SIG-M5 treated with dmso at 0.1 percent for 504 hours (cell line): ENCODE measurements at regions not wholly inside any gene's neighbourhood (a gene's known extent, or its start where the extent isn't known, plus 50 kb on each side); places are given as distances from the start of the nearest gene placed in this dataset.
"Not testable (repeated sequence)": the region's sequence is repeated elsewhere in the genome, so short reads cannot be mapped to it uniquely, and the experiment has no call there.

Source experiments
- DNase-seq: peaks from one replicate; lab custom pipeline; 2025; ENCODE audit not compliant: unreplicated experiment; lab: John Stamatoyannopoulos, UW

- no peak for DNase-seq
These were observed 362.6 kb downstream of the KCNRG start for GRCh38 chr13:50377726-50378270.

GRCh38 chr13:50378509-50379044, 363.3 kb downstream of the KCNRG start:
- DNase-seq: no peak

GRCh38 chr13:50379584-50379983, 364.3 kb downstream of the KCNRG start:
- no peak for DNase-seq

GRCh38 chr13:50380905-50381304, 365.7 kb downstream of the KCNRG start:
- DNase-seq: no peak

- no peak for DNase-seq
These were observed 367.3 kb downstream of the KCNRG start for GRCh38 chr13:50382511-50382910.

GRCh38 chr13:50382951-50383350, 367.7 kb downstream of the KCNRG start:
- DNase-seq: no peak

GRCh38 chr13:50384724-50385123, 369.5 kb downstream of the KCNRG start:
- no peak for DNase-seq

- DNase-seq: no peak
These were observed 371.4 kb downstream of the KCNRG start for GRCh38 chr13:50386541-50387050.

- DNase-seq: no peak
These were observed 371.9 kb downstream of the KCNRG start for GRCh38 chr13:50387051-50387581.

GRCh38 chr13:50388481-50388880, 373.2 kb downstream of the KCNRG start:
- no peak for DNase-seq

- DNase-seq: no peak
These were observed 374.5 kb downstream of the KCNRG start for GRCh38 chr13:50389726-50390125.

- DNase-seq: no peak
These were observed 375.4 kb downstream of the KCNRG start for GRCh38 chr13:50390503-50391248.

- DNase-seq: no peak
These were observed 377.7 kb downstream of the KCNRG start for GRCh38 chr13:50392977-50393376.

- DNase-seq: no peak
These were observed 378.4 kb downstream of the KCNRG start for GRCh38 chr13:50393628-50394027.

- no peak for DNase-seq
These were observed 380.8 kb downstream of the KCNRG start for GRCh38 chr13:50396001-50396400.

GRCh38 chr13:50396618-50397017, 381.4 kb downstream of the KCNRG start:
- DNase-seq: not testable (repeated sequence)

- DNase-seq: no peak
These were observed 384.9 kb downstream of the KCNRG start for GRCh38 chr13:50400035-50400726.

- DNase-seq: no peak
These were observed 385.8 kb downstream of the KCNRG start for GRCh38 chr13:50401049-50401505.

GRCh38 chr13:50401721-50402465, 386.6 kb downstream of the KCNRG start:
- no peak for DNase-seq

GRCh38 chr13:50403311-50403710, 388.1 kb downstream of the KCNRG start:
- peak; percentile 18 for DNase-seq

- no peak for DNase-seq
These were observed 388.9 kb downstream of the KCNRG start for GRCh38 chr13:50404116-50404515.
